HG03025 (cell line): ENCODE measurements at regions not wholly inside any gene's neighbourhood (a gene's known extent, or its start where the extent isn't known, plus 50 kb on each side); places are given as distances from the start of the nearest gene placed in this dataset.
"Not testable (repeated sequence)": the region's sequence is repeated elsewhere in the genome, so short reads cannot be mapped to it uniquely, and the experiment has no call there.

Experiments
- ATAC-seq: cut with Tn5 transposase; IDR thresholded peaks from one replicate; pipeline ENCODE4 v1.9.1; 2021; ENCODE audit warnings: mild to moderate bottlenecking, moderate library complexity; ENCODE audit not compliant: unreplicated experiment, low FRiP score

- no peak for ATAC-seq
Measured at GRCh38 chr21:35818597-35818996, 241.7 kb downstream of the SETD4 start.

GRCh38 chr21:35814858-35815619 is 245.3 kb downstream of the SETD4 start:
- ATAC-seq = no peak

- ATAC-seq = no peak
Measured at GRCh38 chr21:35812679-35813078, 247.6 kb downstream of the SETD4 start.

- no peak for ATAC-seq
Measured at GRCh38 chr21:35811191-35811806, 249.0 kb downstream of the SETD4 start.

- ATAC-seq = no peak
Measured at GRCh38 chr21:35810431-35810970, 249.8 kb downstream of the SETD4 start.

GRCh38 chr21:35801391-35801790 is 258.9 kb downstream of the SETD4 start:
- ATAC-seq = no peak

GRCh38 chr21:35800796-35801385 is 259.4 kb downstream of the SETD4 start:
- not testable (repeated sequence) for ATAC-seq

- no peak for ATAC-seq
Measured at GRCh38 chr21:35796844-35797243, 263.5 kb downstream of the SETD4 start.

GRCh38 chr21:35794527-35794926 is 265.8 kb downstream of the SETD4 start:
- ATAC-seq = not testable (repeated sequence)

- ATAC-seq = no peak
Measured at GRCh38 chr21:35792569-35793305, 267.6 kb downstream of the SETD4 start.

GRCh38 chr21:35791541-35792325 is 268.6 kb downstream of the SETD4 start:
- ATAC-seq = no peak

- no peak for ATAC-seq
Measured at GRCh38 chr21:35783721-35784120, 276.6 kb downstream of the SETD4 start.

GRCh38 chr21:35782667-35783066 is 277.7 kb downstream of the SETD4 start:
- ATAC-seq = no peak

- no peak for ATAC-seq
Measured at GRCh38 chr21:35780983-35781382, 279.3 kb downstream of the SETD4 start.

- ATAC-seq = no peak
Measured at GRCh38 chr21:35779690-35780570, 280.4 kb downstream of the SETD4 start.

- ATAC-seq = no peak
Measured at GRCh38 chr21:35779167-35779566, 281.2 kb downstream of the SETD4 start.

GRCh38 chr21:35777081-35777480 is 283.2 kb downstream of the SETD4 start:
- ATAC-seq = no peak

- no peak for ATAC-seq
Measured at GRCh38 chr21:35775778-35776544, 284.4 kb downstream of the SETD4 start.
